ENCODE measurements at regions not wholly inside any gene's neighbourhood (a gene's known extent, or its start where the extent isn't known, plus 50 kb on each side); places are given as distances from the start of the nearest gene placed in this dataset.
"Not testable (repeated sequence)": the region's sequence is repeated elsewhere in the genome, so short reads cannot be mapped to it uniquely, and the experiment has no call there.

DNA sequence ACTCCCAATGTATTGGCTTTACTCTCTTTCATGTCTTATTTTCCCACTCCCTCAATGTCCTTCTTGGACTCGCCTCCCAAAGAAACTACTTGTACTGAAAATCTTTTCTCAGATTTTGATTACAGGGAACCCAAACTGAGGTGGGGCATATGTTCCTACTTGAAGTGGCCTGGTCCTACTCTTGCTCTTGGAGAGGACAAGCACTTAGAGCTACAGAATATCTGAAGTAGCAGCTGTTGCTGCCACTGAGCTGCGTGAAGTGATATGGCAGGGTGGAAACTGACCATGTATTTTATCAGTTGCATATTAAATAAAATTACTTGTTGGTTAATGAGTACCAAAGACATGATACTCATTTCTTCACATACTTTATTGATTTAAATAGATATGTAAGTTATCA, 129.5 kb downstream of the TSEN15 start:
- DNase-seq = no peak

DNA sequence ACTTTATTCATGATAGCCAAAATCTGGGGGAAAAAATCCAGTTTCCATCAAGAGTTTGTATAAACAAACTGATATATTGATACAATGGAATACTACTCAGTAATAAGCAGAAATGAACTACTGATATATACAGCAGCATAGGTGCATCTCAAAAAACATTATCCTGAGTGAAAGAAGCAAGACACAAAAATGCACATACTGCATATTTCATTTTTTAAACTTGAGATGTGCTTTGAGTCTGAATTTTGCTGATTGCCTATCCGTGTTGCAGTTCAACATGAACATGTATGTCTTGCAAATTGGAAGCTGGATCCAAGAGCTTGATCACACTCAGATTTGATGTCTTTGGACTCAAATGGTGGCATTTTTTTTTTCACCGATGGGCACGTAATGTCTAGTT, 132.4 kb downstream of the TSEN15 start:
- no peak for DNase-seq

DNA sequence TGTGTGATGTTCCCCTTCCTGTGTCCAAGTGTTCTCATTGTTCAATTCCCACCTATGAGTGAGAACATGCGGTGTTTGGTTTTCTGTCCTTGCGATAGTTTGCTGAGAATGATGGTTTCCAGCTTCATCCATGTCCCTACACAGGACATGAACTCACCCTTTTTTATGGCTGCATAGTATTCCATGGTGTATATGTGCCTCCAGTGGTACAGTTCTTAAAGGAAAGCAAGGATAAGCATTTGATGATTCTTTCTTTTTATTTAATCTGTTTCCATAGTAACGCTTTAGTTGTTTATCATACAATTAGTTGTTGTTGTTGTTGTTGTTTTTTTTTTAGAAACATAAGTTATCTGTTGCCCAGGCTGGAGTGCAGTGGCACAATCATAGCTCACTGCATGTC, 133.1 kb downstream of the TSEN15 start:
- DNase-seq = not testable (repeated sequence)

DNA sequence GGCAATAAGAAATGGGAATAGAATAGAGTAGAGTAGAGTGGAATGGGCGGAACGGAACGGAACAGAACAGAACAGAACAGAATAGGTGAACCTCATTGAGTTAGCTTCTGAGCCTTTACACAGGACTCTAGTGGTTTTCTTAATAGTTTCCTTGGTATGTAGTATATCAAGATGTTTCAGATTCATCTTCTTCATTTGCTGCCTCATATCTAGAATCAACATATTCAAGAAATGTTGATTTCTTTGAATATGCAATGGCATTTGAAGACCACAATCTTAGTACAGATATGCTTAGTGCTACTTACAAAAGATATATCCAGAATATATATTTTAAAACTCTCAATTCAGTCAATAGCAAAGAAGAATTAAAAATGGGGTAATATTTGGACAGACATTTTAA, 133.8 kb downstream of the TSEN15 start:
- no peak for DNase-seq

DNA sequence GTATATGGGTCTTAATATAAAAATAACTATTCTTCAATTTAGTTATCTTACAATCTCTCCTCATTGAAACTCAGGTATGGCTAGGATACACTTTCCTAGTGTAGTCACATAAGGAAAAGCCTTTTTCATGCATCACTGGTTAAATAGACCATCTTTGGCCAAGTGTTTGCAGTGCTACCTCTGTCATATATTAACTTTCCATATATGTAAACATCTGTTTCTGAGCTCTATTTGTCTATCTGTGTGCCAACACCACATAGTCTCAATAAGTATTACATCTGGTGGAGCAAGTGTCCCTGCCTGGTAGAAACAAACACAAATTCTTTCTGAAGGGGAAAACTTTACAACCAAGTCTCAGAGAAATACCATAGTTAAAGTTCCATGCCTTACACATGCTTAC, 134.6 kb downstream of the TSEN15 start:
- DNase-seq = no peak

DNA sequence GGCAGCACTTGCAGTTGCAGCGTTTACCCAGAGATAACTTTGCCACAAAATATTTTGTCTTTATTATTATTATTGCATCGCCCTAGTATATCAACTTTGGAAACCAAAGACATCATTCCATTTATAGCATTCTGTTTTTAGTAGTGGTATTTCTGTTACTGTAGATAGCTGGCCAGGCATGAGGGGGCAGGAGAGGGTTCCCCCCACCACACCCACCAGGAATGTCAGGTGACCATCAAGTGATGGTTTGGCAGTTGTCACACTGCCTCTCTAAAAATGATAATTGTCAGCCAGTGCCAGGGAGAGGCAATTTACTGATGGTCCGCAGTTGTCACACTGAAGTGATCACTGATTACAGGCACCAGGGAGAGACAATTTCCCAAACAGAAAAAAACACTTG, 135.6 kb downstream of the TSEN15 start:
- no peak for DNase-seq

DNA sequence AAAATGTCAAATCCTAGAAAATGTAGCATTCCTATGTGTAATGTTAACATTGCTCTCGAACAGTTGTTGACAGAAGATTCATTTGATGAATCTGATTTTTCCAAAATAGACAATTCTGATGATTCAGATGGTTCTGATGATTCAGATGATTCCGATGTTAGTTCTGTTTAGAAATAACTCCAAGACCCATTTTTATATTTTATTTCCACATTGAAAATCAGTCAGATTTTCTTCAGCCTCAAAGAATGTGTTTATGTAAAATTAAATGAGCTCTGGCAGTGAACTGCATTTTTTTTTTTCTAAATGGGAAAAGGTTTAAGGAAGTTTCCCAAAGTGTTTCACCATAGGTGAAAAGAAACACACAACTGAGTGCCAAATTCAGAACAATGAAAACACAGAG, 136.5 kb downstream of the TSEN15 start:
- DNase-seq = no peak

DNA sequence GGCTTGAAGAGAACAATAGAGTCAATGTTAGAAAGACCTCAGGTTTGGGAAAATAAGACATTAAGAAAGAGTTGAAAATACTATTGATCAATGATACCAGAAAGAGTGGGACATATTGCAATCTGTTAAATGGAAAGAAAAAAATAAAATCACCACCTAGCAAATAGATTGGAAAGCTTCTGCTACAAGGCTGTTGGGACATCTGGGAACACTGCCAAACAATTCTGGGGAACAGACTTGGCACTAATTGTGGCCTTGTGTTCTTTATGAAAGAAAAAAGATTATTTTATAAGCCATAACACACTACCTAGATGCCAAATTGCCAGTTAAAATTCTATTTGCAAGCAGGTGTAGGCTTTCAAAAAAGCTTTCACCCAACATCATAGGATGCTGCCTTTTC, 137.8 kb downstream of the TSEN15 start:
- DNase-seq = peak in 11 of 56 donors; percentile 1 to 33 (median 8)

DNA sequence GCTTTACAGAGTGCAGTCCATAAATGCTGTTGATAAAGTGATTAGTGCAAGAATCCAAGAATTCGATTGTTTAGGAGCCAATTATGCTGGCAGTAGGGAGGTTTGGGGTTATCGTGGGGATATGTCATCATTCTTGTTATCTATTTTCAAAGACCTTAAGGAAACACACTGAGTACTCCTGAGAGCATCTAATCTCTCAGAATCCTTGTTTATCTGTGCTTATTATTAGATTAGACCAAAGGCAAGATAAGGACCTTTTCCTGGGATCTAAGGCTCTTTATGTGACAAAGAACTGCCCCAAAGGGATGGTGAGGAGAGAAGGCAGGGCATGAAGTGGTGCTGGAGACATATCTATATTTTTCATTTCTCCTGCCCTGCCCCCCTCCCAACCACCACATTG, 139.1 kb downstream of the TSEN15 start:
- DNase-seq = no peak

DNA sequence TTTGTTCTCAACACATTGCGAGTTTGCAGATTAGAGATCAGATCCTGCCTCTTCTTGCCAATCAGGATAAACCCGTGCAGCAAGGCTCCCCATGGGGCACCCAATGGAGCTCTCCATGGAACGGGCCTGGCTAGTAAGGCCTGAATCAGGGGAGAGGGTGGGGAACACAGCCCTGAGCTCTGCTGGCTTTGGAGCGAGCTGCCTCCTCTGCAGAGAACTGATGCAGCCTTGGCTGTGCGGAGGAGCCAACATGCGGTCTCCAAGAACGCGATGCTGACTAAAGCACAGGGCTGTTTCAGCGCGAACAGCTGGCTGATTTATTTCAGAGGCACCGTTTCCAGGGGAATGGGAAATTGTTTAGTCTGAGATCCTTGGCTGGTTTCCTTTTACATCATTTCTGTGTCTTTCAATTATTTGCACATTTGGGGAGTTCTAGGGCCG, 139.7 kb downstream of the TSEN15 start:
- DNase-seq = peak in 46 of 56 donors; percentile 2 to 76 (median 28)

DNA sequence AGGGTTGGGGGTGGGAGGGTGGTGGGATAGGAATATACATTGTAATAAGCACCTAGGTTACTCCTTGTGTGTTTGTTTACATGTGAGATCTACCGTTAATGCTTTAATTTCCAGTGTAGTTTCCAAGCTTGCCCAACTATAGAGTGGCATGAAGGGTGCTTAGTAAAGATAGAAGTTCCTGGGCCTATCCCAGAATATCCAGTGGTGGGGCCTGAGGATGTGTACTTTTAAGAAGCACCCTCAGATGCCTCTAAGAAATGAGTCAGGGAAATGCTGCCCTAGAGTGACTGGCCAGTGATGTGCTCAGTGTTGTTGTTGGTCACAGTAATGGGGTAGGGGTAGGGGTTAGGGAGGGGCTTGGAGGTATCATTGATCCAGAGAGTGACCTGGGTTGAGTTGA, 141.3 kb downstream of the TSEN15 start:
- DNase-seq = no peak

DNA sequence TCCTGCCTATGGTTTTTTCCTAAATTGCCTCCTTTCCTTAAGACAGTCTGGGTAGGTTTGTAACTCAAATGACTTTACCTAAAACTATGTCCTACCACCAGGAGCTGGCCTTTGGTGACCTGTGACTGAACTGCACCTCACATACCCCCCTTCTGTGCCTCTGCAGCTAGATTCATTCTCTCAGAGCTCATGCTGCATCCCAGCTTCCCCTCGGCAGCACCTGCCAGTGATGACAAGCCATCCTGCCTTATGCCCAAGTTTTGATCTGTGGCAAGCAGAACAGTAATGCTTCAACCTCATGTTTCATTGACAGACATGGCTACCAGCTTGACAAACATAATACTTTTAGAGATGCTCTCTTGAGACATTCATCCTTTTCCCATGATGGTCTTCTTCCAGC, 141.9 kb downstream of the TSEN15 start:
- DNase-seq = no peak

DNA sequence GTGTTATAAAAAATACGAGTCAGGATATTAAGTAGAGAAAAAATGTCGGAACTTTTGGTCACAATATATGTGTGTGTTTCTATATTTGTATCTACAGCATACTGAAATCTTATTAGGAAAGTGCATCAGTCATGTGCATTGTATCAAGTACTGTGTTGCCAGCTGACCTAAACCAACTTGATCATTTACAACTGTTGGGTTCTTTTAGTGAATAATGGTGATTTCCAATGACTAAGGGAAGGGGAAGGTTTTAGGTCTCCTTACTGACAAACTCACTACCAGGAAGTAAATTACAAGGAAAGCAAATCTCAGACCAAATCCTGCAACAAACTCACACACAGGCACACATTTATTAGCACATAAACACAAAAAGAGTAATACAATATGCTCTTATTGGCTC, 142.7 kb downstream of the TSEN15 start:
- no peak for DNase-seq

DNA sequence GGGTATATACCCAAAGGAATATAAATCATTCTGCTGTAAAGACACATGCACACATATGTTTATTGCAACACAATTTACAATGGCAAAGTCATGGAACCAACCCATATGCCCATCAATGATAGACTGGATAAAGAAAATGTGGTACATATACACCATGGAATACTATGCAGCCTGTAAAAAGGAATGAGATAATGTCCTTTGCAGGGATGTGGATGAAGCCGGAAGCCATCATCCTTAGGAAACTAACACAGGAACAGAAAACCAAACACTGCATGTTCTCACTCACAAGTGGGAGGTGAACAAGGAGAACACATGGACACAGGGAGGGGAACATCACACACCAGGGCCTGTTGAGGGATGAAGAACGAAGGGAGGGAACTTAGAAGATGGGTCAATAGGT, 144.2 kb downstream of the TSEN15 start:
- not testable (repeated sequence) for DNase-seq

DNA sequence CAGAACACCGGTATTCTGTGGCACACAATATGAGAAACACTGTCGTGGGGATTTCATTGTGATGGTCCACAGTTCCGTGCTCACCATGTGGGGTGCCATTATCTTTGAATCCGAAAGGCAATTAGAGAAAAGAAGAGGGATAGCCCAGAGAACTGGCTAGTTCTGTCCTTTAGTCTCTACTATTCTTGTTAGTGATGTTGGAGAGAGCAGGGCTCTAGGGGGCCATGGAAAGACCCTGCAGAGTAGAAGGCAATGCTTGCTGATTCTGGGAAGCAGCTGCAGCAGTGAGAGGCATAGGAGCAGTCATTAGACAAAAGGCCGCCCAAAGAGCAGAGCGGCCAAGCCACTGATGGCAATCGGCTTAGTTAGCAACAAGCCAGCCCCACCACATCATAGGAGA, 146.3 kb downstream of the TSEN15 start:
- DNase-seq = no peak

DNA sequence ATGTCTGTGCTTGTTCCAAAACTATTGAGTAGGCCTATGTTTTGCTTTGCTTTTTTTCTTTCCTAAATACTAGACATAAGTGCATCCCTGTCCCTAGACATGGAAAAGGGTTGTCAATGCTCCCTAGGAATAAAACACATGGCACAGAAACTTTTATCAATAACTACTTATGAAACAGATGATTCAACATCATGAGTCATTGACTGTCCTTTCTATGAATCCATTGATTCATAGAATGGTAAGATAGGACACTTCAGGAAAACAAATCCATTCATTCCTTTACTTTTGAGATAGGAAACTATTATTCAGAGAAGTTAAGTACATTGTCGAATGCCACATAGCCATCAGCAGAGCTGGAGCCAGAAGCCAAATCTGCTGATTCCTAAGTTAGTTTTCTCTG, 147.5 kb downstream of the TSEN15 start:
- DNase-seq = no peak

DNA sequence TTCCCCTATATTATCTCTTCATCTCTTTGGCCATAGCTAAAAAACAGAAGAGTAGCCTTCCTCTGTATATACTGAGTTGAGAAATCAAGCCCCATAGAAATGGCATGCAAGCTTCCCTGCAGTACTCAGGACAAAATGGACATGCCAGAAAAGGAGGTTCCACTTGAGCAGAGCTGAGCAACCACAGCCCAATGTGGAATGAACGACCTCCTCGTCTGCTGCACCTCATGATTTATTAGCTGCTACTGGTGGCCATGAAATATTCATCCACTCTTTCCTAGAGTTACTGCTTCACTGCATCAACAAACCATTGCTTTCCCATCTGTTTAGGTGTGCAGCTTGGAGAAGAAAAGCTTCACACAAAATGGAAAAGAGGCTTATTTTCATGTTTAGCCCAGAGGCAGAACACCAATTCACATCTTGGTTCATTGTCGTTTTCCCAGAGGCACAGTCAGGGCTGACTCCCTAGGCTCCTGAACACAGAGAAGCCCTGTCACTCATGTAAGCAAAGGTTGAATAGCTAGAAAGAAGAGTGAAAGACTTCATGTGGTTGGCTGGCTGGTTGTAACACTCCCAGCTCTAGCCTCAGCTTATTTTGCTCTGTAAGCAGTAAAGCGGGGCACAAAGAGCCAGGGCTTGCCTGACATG, 148.0 kb downstream of the TSEN15 start:
- no peak for DNase-seq

DNA sequence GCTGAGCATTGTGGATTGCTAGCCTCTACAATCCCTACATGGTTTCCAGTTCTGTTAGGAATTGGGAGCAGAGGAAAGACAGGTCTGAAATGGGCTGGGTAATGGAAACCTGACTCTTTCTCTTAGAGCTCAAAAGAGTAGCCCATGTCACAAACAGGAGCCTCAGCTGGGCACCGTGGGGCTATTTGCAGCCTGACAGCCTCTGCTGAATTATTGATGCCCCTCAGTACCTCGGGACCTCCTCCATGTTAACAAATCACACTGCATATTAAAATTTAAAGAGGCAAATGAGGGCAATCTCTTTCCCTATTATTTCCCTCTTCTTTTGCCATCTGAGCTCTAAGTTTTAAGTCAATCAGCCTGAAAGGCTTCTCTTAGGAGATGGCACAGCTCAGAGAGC, 157.1 kb downstream of the TSEN15 start:
- no peak for DNase-seq

DNA sequence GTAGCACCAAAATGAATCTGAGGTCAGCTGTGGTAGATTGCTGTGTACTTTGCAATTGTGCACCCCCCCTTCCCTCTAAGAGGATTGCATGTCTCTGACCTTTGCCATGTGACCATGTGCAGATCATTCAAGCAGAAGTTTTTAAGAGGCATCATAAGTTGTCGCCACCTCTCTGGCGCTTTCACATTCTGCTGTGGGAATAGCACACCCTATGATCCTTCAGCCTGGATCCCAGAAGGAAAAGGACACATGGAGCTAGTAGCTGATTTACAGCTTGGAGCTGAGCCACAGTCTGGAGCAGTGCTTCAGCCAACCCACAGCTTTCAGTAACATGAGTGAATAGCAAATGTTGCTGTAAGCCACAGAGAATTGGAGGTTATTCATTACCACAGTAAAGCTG, 158.5 kb downstream of the TSEN15 start:
- DNase-seq = no peak

DNA sequence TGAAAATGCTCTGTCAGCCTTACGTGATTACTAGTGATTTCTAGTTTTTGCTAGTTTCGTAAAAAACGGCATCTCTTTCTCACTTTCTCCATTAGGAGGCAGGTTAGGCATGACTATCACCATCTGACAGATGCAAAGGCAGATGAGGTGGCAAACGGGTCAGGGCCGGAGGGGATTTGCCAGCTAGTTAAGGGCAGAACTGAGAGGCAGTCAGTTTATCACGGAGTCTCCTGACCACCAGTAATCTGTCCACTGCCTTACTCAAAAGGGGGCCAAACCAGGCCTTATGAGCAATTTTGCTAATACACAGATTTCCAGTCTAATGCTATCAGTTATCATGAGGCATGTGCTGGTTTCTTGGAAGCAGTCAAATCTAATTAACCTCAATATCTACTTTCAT, 159.3 kb downstream of the TSEN15 start:
- DNase-seq = no peak

DNA sequence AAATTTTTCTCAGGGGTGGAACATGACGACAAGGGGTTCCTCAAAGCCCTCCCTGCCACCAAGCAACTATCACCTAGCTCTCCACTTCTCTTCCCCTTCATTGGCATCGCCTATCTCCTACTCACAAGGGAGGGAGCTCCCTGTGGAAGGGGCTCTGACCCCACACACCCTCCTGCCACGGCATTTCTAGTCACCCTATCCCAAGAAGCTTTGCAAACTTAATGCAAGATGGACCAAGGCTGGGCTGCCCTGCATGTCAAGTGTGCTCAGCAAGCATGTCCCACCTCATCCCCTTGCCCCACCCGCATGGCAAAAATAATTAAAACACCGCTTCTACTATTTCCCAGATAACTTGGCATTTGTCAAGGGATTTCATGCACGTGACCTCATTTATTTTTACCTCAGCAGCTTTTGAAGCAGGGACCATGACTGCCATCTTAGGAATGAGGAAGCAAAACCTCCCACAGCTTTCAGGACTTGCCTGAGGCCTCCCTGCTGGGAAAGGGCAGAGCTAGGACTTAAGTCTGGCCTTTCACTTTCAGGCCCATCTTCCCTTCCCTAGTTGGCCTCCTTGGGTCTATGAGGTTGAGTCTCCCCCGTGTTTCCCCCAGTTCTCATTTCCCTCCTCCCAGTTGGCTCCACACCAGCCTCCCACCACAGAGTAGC, 161.3 kb downstream of the TSEN15 start:
- DNase-seq = no peak

DNA sequence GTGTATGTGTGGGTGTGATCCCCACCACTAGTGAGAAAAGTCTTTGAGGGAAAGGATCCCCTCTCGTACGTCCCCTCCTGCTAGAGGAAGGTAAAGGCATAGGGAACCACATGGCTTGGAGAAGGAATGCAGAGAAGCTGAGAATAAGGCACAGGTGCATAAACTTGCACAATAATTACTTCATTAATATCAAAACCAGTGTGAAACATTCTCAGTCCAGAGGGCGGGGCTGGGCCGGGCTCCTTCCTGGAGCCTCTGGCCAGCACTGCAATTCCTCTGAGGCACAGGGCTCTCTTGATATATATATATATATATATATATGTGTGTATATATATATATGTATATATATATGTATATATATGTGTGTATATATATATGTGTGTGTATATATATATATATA, 162.6 kb downstream of the TSEN15 start:
- no peak for DNase-seq

DNA sequence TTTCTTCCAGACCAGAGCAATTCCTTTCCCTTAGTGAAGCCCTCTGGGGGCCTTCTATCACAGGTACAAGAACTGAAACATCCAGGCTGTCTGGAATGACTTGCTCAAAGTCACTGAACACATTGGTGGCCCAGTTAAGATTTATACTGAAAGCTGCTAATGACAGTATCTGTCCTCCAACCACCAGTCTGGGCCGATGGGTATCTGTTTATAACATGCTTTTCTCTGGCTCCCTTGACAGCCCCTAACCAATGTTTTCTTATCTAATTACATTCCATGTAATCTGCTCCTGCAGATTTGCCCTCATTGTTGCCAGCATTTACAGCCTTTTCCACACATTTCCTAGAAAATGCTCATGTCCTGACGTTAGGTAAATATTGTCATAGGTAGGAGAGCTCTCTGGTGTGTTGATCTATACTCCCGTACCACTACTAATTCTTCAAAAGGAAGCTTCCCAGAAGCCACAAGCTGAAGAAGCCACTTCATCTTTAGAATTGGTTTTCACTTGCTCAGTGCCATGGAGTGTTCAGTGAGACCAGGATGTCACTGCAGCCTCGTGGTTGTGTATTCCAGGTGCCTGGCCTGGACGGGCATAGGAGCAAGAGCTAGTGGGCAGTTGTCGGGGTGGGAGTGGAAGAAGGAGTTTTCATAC, 163.9 kb downstream of the TSEN15 start:
- DNase-seq = no peak
